H1 (cell line): ENCODE measurements at regions not wholly inside any gene's neighbourhood (a gene's known extent, or its start where the extent isn't known, plus 50 kb on each side); places are given as distances from the start of the nearest gene placed in this dataset.

Source experiments
- CTCF ChIA-PET: fragments of 300-600 bp; sonication (Branson Sonifier 250); formaldehyde crosslinking; loops from one replicate; lab custom pipeline; 2021; ENCODE audit not compliant: partially characterized antibody; lab: Charles Lee
- POLR2A ChIA-PET: fragments of 300-600 bp; sonication (Branson Sonifier 250); formaldehyde crosslinking; loops from one replicate; lab custom pipeline; 2021; ENCODE audit warnings: inconsistent platforms; ENCODE audit not compliant: partially characterized antibody; lab: Charles Lee
- DNase-seq, 2 experiments: peaks; one replicate each; pipeline versions ENCODE4 v3.0.0 to v3.0.0-alpha.2; 2010 to 2022; ENCODE audit warnings: low spot score in 2 of 2, low read depth in 1 of 2, mixed read lengths in 1 of 2
- FAIRE-seq: peaks from 2 replicates; lab custom pipeline; 2011; peaks lifted over from hg19 to GRCh38; lab: Jason Lieb, UNC
- H2AFZ ChIP-seq: 2 replicates; pipeline ENCODE4 v1.8.1; 2012; ENCODE audit warnings: low read length, inconsistent platforms
- H2AK5ac ChIP-seq: 2 replicates; pipeline ENCODE4 v1.6.1; 2013; ENCODE audit warnings: low read depth, low read length
- H2BK120ac ChIP-seq: replicated peaks from 2 replicates; pipeline ENCODE3; 2013; ENCODE audit warnings: low read depth, low read length, inconsistent platforms
- H2BK12ac ChIP-seq: 2 replicates; pipeline ENCODE4 v1.6.1; 2013; ENCODE audit warnings: low read depth, low read length
- H2BK15ac ChIP-seq: 2 replicates; pipeline ENCODE4 v1.6.1; 2013; ENCODE audit warnings: low read length
- H2BK20ac ChIP-seq: 2 replicates; pipeline ENCODE4 v1.6.1; 2013; ENCODE audit warnings: low read length
- H2BK5ac ChIP-seq: 2 replicates; pipeline ENCODE4 v1.6.1; 2013; ENCODE audit warnings: low read depth, low read length
- H3K14ac ChIP-seq: 2 replicates; pipeline ENCODE4 v1.6.1; 2013; ENCODE audit warnings: inconsistent platforms; ENCODE audit not compliant: insufficient read length
- H3K18ac ChIP-seq: 2 replicates; pipeline ENCODE4 v1.6.1; 2013; ENCODE audit warnings: low read length; ENCODE audit errors: extremely low read depth
- H3K23ac ChIP-seq: 2 replicates; pipeline ENCODE4 v1.6.1; 2013; ENCODE audit warnings: inconsistent platforms; ENCODE audit not compliant: insufficient read length
- H3K23me2 ChIP-seq: 2 replicates; pipeline ENCODE4 v1.6.1; 2013; ENCODE audit warnings: low read depth, low read length
- H3K27ac ChIP-seq: 2 replicates; pipeline ENCODE4 v1.6.1; 2011; ENCODE audit warnings: low read depth, low read length, inconsistent platforms
- H3K27me3 ChIP-seq, 4 experiments: replicated peaks in 1 of 4; 1 replicate in 1 of 4; 2 replicates in 3 of 4; pipeline versions ENCODE4 v1.6.1 to v1.8.1; 2011 to 2013; ENCODE audit warnings: low read length in 3 of 4, mild to moderate bottlenecking in 3 of 4, inconsistent platforms in 2 of 4, mixed read lengths in 2 of 4, moderate library complexity in 1 of 4; ENCODE audit not compliant: control insufficient read depth in 3 of 4, insufficient read depth in 3 of 4; ENCODE audit errors: extremely low read depth in 1 of 4
- H3K36me3 ChIP-seq, 4 experiments: 2 replicates each; pipeline versions ENCODE4 v1.6.1 to v1.8.1; 2011 to 2013; ENCODE audit warnings: mild to moderate bottlenecking in 4 of 4, low read length in 3 of 4, moderate library complexity in 2 of 4, control low read depth in 1 of 4, inconsistent platforms in 1 of 4; ENCODE audit not compliant: insufficient read depth in 4 of 4, control insufficient read depth in 2 of 4
- H3K4ac ChIP-seq: replicated peaks from 2 replicates; pipeline ENCODE3; 2013; ENCODE audit warnings: low read length, low read depth, mixed read lengths, inconsistent platforms; ENCODE audit not compliant: insufficient read length
- H3K4me1 ChIP-seq, 4 experiments: replicated peaks in 1 of 4; 1 replicate in 1 of 4; 2 replicates in 3 of 4; pipeline versions ENCODE4 v1.6.1 to v1.8.1; 2011 to 2013; ENCODE audit warnings: low read length in 3 of 4, inconsistent platforms in 2 of 4, mixed read lengths in 1 of 4; ENCODE audit not compliant: insufficient read depth in 4 of 4, control insufficient read depth in 3 of 4
- H3K4me2 ChIP-seq, 2 experiments: 2 replicates each; pipeline versions ENCODE4 v1.6.1 to v1.8.1; 2011 to 2013; ENCODE audit warnings: low read depth in 2 of 2, low read length in 2 of 2, control low read depth in 1 of 2, inconsistent platforms in 1 of 2, mild to moderate bottlenecking in 1 of 2; ENCODE audit not compliant: insufficient read depth in 1 of 2
- H3K4me3 ChIP-seq, 4 experiments: fragments of 200-600, 300-600 bp in 1 of 4; sonication (generic), shearing (Covaris generic), sonication (Bioruptor Twin) in 1 of 4; 2 replicates each; pipeline versions ENCODE4 v1.5.1 to v1.8.1; 2011 to 2016; ENCODE audit warnings: low read length in 4 of 4, low read depth in 3 of 4, control low read depth in 2 of 4, inconsistent platforms in 2 of 4, mild to moderate bottlenecking in 2 of 4, mixed read lengths in 1 of 4, moderate library complexity in 1 of 4; ENCODE audit not compliant: insufficient read depth in 2 of 4; ENCODE audit errors: extremely low read depth in 1 of 4
- H3K56ac ChIP-seq: replicated peaks from 2 replicates; pipeline ENCODE3; 2013; ENCODE audit warnings: low read depth, mild to moderate bottlenecking, mixed read lengths, low read length, inconsistent platforms; ENCODE audit not compliant: insufficient read length
- H3K79me1 ChIP-seq: 2 replicates; pipeline ENCODE4 v1.6.1; 2013; ENCODE audit warnings: low read depth, low read length, control low read depth
- H3K79me2 ChIP-seq, 2 experiments: 2 replicates each; pipeline versions ENCODE4 v1.6.1 to v1.8.1; 2012 to 2013; ENCODE audit warnings: low read length in 2 of 2, mild to moderate bottlenecking in 2 of 2, inconsistent platforms in 1 of 2; ENCODE audit not compliant: insufficient read depth in 2 of 2, control insufficient read depth in 1 of 2
- H3K9ac ChIP-seq, 4 experiments: replicated peaks in 1 of 4; 1 replicate in 1 of 4; 2 replicates in 3 of 4; pipeline versions ENCODE4 v1.6.1 to v1.8.1; 2011 to 2013; ENCODE audit warnings: low read depth in 3 of 4, low read length in 3 of 4, control low read depth in 2 of 4, mild to moderate bottlenecking in 2 of 4, moderate library complexity in 2 of 4, inconsistent platforms in 1 of 4; ENCODE audit errors: extremely low read depth in 1 of 4
- H3K9me3 ChIP-seq, 2 experiments: 2 replicates each; pipeline versions ENCODE4 v1.6.1 to v1.8.1; 2012 to 2013; ENCODE audit warnings: mild to moderate bottlenecking in 2 of 2, moderate library complexity in 2 of 2, control low read depth in 1 of 2, inconsistent platforms in 1 of 2, low read depth in 1 of 2, low read length in 1 of 2, mixed read lengths in 1 of 2; ENCODE audit not compliant: insufficient read depth in 2 of 2
- H4K20me1 ChIP-seq, 2 experiments: replicated peaks in 1 of 2; 2 replicates each; pipeline versions ENCODE3 to v1.8.1; 2011 to 2013; ENCODE audit warnings: inconsistent platforms in 2 of 2, low read length in 2 of 2, mild to moderate bottlenecking in 1 of 2; ENCODE audit not compliant: insufficient read depth in 2 of 2, control insufficient read depth in 1 of 2
- H4K5ac ChIP-seq: 2 replicates; pipeline ENCODE4 v1.6.1; 2013; ENCODE audit warnings: low read length, low read depth, mixed read lengths, inconsistent platforms; ENCODE audit not compliant: insufficient read length
- H4K8ac ChIP-seq: 2 replicates; pipeline ENCODE4 v1.8.0; 2013; ENCODE audit warnings: mild to moderate bottlenecking, moderate library complexity, low read length, inconsistent platforms; ENCODE audit not compliant: insufficient read depth; ENCODE audit errors: extremely low read depth
- H4K91ac ChIP-seq: replicated peaks from 2 replicates; pipeline ENCODE3; 2013; ENCODE audit warnings: low read length, mixed read lengths, inconsistent platforms; ENCODE audit not compliant: insufficient read length
- BCL11A ChIP-seq, 2 experiments: IDR thresholded peaks; one replicate each; pipeline ENCODE4 v1.6.1; 2011; ENCODE audit warnings: low read depth in 2 of 2, low read length in 2 of 2, mild to moderate bottlenecking in 2 of 2
- CTCF ChIP-seq, 3 experiments: IDR thresholded peaks; 1 replicate in 2 of 3; 2 replicates in 1 of 3; pipeline versions ENCODE4 v1.5.1 to v1.6.1; 2011; ENCODE audit warnings: low read length in 3 of 3, mild to moderate bottlenecking in 3 of 3, inconsistent platforms in 2 of 3, low read depth in 1 of 3, moderate library complexity in 1 of 3; ENCODE audit not compliant: insufficient read depth in 1 of 3; ENCODE audit errors: control extremely low read depth in 1 of 3
- JUN ChIP-seq: IDR thresholded peaks from 2 replicates; pipeline ENCODE4 v1.6.1; 2011; ENCODE audit warnings: low read depth, mild to moderate bottlenecking, improper control_type of control experiment, low read length
- RAD21 ChIP-seq, 2 experiments: IDR thresholded peaks in 1 of 2; conservative IDR thresholded peaks in 1 of 2; 2 replicates each; pipeline ENCODE4 v1.6.1; 2011; ENCODE audit warnings: low read depth in 2 of 2, low read length in 2 of 2, improper control_type of control experiment in 1 of 2, inconsistent platforms in 1 of 2, mild to moderate bottlenecking in 1 of 2, moderate library complexity in 1 of 2
- SP1 ChIP-seq: IDR thresholded peaks from 2 replicates; pipeline ENCODE4 v1.6.1; 2011; ENCODE audit warnings: low read depth, low read length
- WGBS, 2 experiments: shearing (Covaris generic) in 1 of 2; methylation state at CpG; one replicate each; pipeline versions ENCODE4 v1.1.6 to v1.1.7; 2013 to 2015; ENCODE audit warnings: low lambda C conversion rate in 2 of 2, mixed read lengths in 2 of 2, inconsistent platforms in 1 of 2, low coverage in 1 of 2, missing lambda C conversion rate in 1 of 2; ENCODE audit not compliant: insufficient replicate concordance in 2 of 2, insufficient coverage in 1 of 2, insufficient read length in 1 of 2; ENCODE audit errors: extremely low coverage in 1 of 2, missing lambda C conversion rate in 1 of 2; 5-methylcytosine and 5-hydroxymethylcytosine counted together

GRCh38 chr13:27372896-27373295 is 51.5 kb upstream of the GTF3A start:
- no peak overlapping the region for H2BK5ac ChIP-seq
- H2BK20ac ChIP-seq: no peak overlapping the region
- H3K9ac ChIP-seq: no peak overlapping the region
- no peak overlapping the region for H3K27ac ChIP-seq
- no peaks in the 10 kb centered on the region for H3K79me2 ChIP-seq
- H3K4ac ChIP-seq: no peak overlapping the region
- POLR2A ChIA-PET: no interaction called here
- no peak overlapping the region for H2AK5ac ChIP-seq
- DNase-seq (no peak), FAIRE-seq (no peak)
- H2BK15ac ChIP-seq: 0 out of 2 replicates have a peak overlapping the region, but pooled peaks have one; percentile 49
- no peak overlapping the region for H4K8ac ChIP-seq
- no peak overlapping the region for H2BK120ac ChIP-seq
- no peak overlapping the region for H3K14ac ChIP-seq
- no peak for TF ChIP-seq JUN
- no peak for TF ChIP-seq SP1
- TF ChIP-seq RAD21 (IDR thresholded peaks at IDR 0.05 in 1 of 2, conservative IDR thresholded peaks at IDR 0.05 in 1 of 2; ENCODE audit: low read depth in 2 of 2, low read length in 2 of 2): peak; percentile 26 to 46
- no peak for TF ChIP-seq BCL11A (IDR thresholded peaks at IDR 0.05; ENCODE audit: low read depth in 2 of 2, low read length in 2 of 2)
- peak; percentile 11 to 28 (median 13); a peak in 3 of 4 replicates for TF ChIP-seq CTCF (IDR thresholded peaks at IDR 0.05; ENCODE audit: control extremely low read depth in 1 of 3, insufficient read depth in 1 of 3, low read depth in 1 of 3, low read length in 3 of 3)
- H2BK12ac ChIP-seq: no peak overlapping the region; the same call in 1 of the 2 replicates
- CTCF ChIA-PET: interaction anchor here (0.7 to 6.0 kb wide), 29 partner anchors 12 to 610 kb away, joined by 3 to 93 read pairs (median 4); partner anchors contain the start of genes GTF3A and PDX1
- no peak overlapping the region for H3K56ac ChIP-seq
- H3K9me3 ChIP-seq: no peaks in the 10 kb centered on the region
- no peaks in the 10 kb centered on the region for H3K79me1 ChIP-seq
- no peak overlapping the region for H4K5ac ChIP-seq
- no peak overlapping the region for H3K23ac ChIP-seq
- 72% methylated on average over 11 of the region's 11 CpGs; no CpG with 5 or more reads in 1 of the 2 experiments for WGBS, 2 experiments
- no peaks in the 10 kb centered on the region for H4K20me1 ChIP-seq
- H2AFZ ChIP-seq: no peak overlapping the region
- no peaks in the 10 kb centered on the region for H3K36me3 ChIP-seq
- no peaks in the 10 kb centered on the region for H3K23me2 ChIP-seq
- no peak overlapping the region for H3K18ac ChIP-seq
- H3K4me1 ChIP-seq: peaks cover 0 to 5% (median 3%) of the 10 kb centered on the region in 4 experiments; a peak in 2 of 7 replicates
- no peak overlapping the region for H3K4me2 ChIP-seq
- no peak overlapping the region for H4K91ac ChIP-seq
- H3K4me3 ChIP-seq: no peak overlapping the region
- peaks cover 0 to 3% (median 1%) of the 10 kb centered on the region in 4 experiments; a peak in 2 of 7 replicates for H3K27me3 ChIP-seq
